Thoracic aorta (tissue), 2 donors: ENCODE measurements at regions not wholly inside any gene's neighbourhood (a gene's known extent, or its start where the extent isn't known, plus 50 kb on each side); places are given as distances from the start of the nearest gene placed in this dataset.

Experiments used
- ATAC-seq: fragments of 150-250 bp; one replicate; pipeline ENCODE4 v1.8.0; 2017; ENCODE audit warnings: low read depth; ENCODE audit not compliant: insufficient number of reproducible peaks, low FRiP score
- DNase-seq: peaks from one replicate; pipeline ENCODE4 v3.0.0-alpha.2; 2020; ENCODE audit warnings: low spot score
- H3K27ac ChIP-seq, 2 donors: fragments of 200-600 bp; sonication (generic); 1 replicate in 1 of 2; 2 replicates in 1 of 2; pipeline ENCODE4 v1.5.1; 2016; ENCODE audit warnings: mild to moderate bottlenecking in 2 of 2, moderate library complexity in 2 of 2
- H3K27me3 ChIP-seq: fragments of 200-600 bp; sonication (generic); replicated peaks from 2 replicates; pipeline ENCODE4 v1.6.0; 2016; ENCODE audit warnings: mild to moderate bottlenecking; ENCODE audit not compliant: insufficient read depth
- H3K36me3 ChIP-seq: fragments of 200-600 bp; sonication (generic); one replicate; pipeline ENCODE4 v1.5.1; 2016
- H3K4me1 ChIP-seq, 2 donors: fragments of 200-600 bp; sonication (generic); 1 replicate in 1 of 2; 2 replicates in 1 of 2; pipeline versions ENCODE4 v1.5.1 to v1.6.0; 2016; ENCODE audit warnings: low read depth in 2 of 2, mild to moderate bottlenecking in 1 of 2; ENCODE audit not compliant: control insufficient read depth in 1 of 2
- H3K4me3 ChIP-seq: fragments of 200-600 bp; sonication (generic); 2 replicates; pipeline ENCODE4 v1.5.1; 2016; ENCODE audit warnings: mild to moderate bottlenecking
- H3K9me3 ChIP-seq: fragments of 200-600 bp; sonication (generic); 2 replicates; pipeline ENCODE4 v1.5.1; 2016
- TF ChIP-seq, protein P1 (sequence below): fragments of 200-600 bp; sonication (generic); IDR thresholded peaks from one replicate; pipeline ENCODE4 v1.5.1; 2019; ENCODE audit warnings: antibody characterized with exemption

DNA sequence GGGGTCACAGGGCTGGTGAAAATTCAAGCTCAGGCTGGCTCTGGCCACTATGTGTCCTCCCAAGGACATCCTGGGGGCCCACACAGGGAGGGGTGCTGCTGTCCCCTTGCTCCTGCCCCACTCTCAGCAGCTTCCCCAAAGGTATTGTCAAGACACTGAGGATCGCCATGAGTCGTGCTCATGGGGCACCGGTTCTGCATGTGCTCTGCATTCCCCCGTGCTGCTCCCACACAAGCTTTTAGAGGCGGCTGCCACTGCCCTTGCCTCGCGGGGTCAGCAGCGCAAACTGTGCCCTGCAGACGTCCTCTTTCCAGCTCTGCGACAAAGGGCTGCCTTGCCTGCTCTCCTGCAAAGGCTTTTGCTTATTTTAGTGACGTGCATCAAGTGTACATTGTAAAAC lies 179.8 kb downstream of the ERMARD start:
- no peak for DNase-seq
- no peaks in the 10 kb centered on the region for H3K9me3 ChIP-seq
- H3K27me3 ChIP-seq = no peaks in the 10 kb centered on the region
- no peak overlapping the region for H3K4me3 ChIP-seq
- no peaks in the 10 kb centered on the region for H3K36me3 ChIP-seq
- TF ChIP-seq, protein P1, sequence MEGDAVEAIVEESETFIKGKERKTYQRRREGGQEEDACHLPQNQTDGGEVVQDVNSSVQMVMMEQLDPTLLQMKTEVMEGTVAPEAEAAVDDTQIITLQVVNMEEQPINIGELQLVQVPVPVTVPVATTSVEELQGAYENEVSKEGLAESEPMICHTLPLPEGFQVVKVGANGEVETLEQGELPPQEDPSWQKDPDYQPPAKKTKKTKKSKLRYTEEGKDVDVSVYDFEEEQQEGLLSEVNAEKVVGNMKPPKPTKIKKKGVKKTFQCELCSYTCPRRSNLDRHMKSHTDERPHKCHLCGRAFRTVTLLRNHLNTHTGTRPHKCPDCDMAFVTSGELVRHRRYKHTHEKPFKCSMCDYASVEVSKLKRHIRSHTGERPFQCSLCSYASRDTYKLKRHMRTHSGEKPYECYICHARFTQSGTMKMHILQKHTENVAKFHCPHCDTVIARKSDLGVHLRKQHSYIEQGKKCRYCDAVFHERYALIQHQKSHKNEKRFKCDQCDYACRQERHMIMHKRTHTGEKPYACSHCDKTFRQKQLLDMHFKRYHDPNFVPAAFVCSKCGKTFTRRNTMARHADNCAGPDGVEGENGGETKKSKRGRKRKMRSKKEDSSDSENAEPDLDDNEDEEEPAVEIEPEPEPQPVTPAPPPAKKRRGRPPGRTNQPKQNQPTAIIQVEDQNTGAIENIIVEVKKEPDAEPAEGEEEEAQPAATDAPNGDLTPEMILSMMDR = no peak
- ATAC-seq = no peak
- H3K27ac ChIP-seq = no peak overlapping the region
- peaks cover 15 to 27% of the 10 kb centered on the region in 2 donors for H3K4me1 ChIP-seq

DNA sequence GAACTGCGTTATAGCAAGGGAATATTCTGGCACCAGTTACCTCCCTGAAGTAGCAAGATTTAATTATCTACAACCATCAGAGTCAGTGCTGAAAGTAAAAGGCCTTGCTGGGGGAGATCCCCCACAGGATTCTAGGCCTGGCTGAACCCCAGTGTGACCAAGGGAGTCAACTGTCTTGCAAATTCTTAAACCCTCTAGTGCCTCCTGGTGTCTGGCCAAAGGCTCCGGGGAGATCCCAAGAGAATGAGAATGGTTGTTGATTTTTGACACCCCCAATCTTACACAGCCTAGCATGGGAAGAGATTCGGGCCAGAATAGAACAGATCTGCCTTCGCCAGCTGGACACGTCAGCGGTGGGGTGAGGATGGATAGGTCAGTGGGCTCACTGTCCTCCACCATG lies 179.4 kb downstream of the ERMARD start:
- H3K27me3 ChIP-seq = no peaks in the 10 kb centered on the region
- DNase-seq = no peak
- no peak overlapping the region for H3K27ac ChIP-seq
- ATAC-seq = no peak
- peaks cover 15 to 27% of the 10 kb centered on the region in 2 donors for H3K4me1 ChIP-seq
- no peaks in the 10 kb centered on the region for H3K36me3 ChIP-seq
- H3K4me3 ChIP-seq = no peak overlapping the region
- H3K9me3 ChIP-seq = no peaks in the 10 kb centered on the region
- TF ChIP-seq, protein P1 = no peak

DNA sequence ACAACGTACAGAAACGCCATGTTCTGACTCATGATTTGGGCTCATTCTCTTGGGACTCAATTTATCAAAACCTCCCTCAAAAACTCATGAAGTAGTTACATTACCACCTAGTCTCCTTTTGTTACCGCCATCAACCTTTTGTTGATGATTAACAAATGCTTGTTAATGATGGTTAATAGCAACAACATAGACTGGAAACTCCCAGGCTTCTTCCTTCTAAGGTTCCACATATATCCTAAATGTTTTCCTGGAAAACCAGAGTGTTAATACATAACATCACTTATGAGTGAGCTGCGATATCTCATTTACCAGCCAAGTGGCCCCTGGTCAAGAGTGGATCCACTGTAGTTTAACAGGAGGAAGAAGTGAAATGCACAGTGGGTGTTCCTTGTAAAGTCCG lies 176.3 kb downstream of the ERMARD start:
- no peak overlapping the region for H3K27ac ChIP-seq
- ATAC-seq (no peak), DNase-seq (no peak)
- H3K4me1 ChIP-seq = peaks cover 0 to 2% of the 10 kb centered on the region in 2 donors
- TF ChIP-seq, protein P1 = no peak
- no peak overlapping the region for H3K4me3 ChIP-seq
- no peaks in the 10 kb centered on the region for H3K9me3 ChIP-seq
- no peaks in the 10 kb centered on the region for H3K36me3 ChIP-seq
- H3K27me3 ChIP-seq = no peaks in the 10 kb centered on the region

DNA sequence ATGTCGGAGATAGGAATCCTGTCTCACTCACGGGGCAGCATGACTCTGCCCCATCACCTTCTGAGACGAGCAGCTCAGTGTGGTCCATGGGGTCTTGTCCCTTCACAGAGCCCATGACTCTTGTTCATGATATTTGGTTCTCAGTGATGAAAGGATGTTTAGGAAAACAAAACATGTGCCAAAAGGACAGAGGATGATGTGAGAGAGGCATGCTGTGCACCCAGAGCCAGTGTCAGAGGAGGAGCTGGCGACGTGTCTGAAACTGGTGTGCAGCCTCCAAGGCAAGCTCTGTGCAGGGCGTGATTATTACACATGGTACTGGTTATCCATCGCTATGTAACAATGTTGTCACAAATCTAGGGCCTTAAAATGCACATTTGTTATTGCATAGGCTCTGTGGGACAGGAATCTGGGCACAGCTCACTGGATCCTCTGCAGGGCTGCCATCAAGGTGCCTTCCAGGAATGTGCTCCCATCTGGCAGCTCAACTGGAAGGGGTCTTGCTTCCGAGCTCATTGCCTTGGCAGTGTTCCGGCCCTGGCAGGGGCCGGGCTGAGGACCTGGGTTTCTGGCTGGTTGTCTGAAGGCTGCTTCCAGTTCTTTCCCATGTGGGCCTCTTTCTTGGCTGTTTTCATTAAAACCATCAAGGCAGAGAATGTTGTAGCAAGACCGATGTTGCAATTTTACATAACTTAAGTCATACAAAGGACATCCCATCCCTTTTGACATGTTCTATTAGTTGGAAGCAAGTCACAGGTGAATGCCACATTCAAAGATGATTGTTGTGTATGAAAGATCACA lies 175.4 kb downstream of the ERMARD start:
- no peak for DNase-seq
- no peak overlapping the region for H3K4me3 ChIP-seq
- no peak for ATAC-seq
- H3K36me3 ChIP-seq = no peaks in the 10 kb centered on the region
- H3K27me3 ChIP-seq = no peaks in the 10 kb centered on the region
- TF ChIP-seq, protein P1 = no peak
- H3K9me3 ChIP-seq = no peaks in the 10 kb centered on the region
- H3K27ac ChIP-seq = no peak overlapping the region
- no peaks in the 10 kb centered on the region for H3K4me1 ChIP-seq

DNA sequence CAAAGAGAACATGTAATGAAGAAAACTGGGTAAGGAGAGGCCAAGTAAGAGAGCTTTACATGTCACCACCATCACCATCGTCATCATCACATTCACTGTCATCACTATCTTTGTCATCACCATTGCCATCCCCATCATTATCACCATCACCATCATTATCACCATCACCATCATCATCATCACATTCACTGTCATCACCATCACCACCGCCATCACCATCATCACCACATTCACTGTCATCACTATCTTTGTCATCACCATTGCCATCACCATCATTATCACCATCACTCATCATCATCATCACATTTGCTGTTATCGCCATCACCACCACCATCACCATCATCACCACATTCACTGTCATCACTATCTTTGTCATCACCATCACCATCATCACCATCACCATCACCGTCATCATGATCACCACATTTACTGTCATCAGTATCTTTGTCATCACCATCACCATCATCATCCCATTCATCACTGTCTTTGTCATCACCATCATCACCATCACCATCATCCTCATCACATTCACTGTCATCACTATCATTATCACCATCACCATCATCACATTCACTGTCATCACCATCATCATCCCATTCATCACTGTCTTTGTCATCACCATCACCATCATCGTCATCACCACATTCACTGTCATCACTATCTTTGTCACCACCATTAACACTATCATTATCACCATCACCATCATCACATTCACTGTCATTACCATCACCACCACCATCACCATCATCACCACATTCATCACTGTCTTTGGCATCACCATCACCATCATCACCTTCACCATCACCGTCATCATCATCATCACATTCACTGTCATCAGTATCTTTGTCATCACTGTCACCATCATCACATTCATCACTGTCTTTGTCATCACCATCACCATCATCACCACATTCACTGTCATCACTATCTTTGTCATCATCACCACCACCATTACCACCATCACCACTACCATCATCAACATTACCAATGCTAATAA lies 172.3 kb downstream of the ERMARD start:
- H3K9me3 ChIP-seq = no peaks in the 10 kb centered on the region
- no peak overlapping the region for H3K4me3 ChIP-seq
- DNase-seq (no peak), ATAC-seq (no peak)
- TF ChIP-seq, protein P1 = no peak
- no peaks in the 10 kb centered on the region for H3K4me1 ChIP-seq
- H3K36me3 ChIP-seq = no peaks in the 10 kb centered on the region
- no peak overlapping the region for H3K27ac ChIP-seq
- H3K27me3 ChIP-seq = no peaks in the 10 kb centered on the region
